HepG2 (cell line): ENCODE measurements at regions not wholly inside any gene's neighbourhood (a gene's known extent, or its start where the extent isn't known, plus 50 kb on each side); places are given as distances from the start of the nearest gene placed in this dataset.

Experiments
- ATAC-seq: fragments of 200-7000 bp; cut with Tn5 transposase; 3 replicates; pipeline ENCODE4 v1.9.1; 2020; ENCODE audit warnings: mild to moderate bottlenecking, moderate library complexity
- BruUV-seq: library from RNA; stranded (reverse); fragments of 400-500 nt; replicated peaks from 2 replicates; lab custom pipeline; 2021; lab: Mats Ljungman, UMichigan
- CTCF ChIA-PET: fragments of 300-600 bp; formaldehyde crosslinking; extraction: SDS; loops from one replicate; lab custom pipeline; 2021; ENCODE audit warnings: low total read pairs, inconsistent platforms, low intra/inter-chr PET ratio; lab: Yijun Ruan, JAX
- POLR2A ChIA-PET: fragments of 350-600 bp; sonication (Branson Sonifier 250); formaldehyde crosslinking; loops from one replicate; lab custom pipeline; 2020; ENCODE audit warnings: antibody characterized with exemption, inconsistent platforms; lab: Yijun Ruan, JAX
- DNase-seq: peaks from one replicate; pipeline ENCODE4 v3.0.0-alpha.2; 2015; ENCODE audit warnings: low spot score
- FAIRE-seq: peaks from 3 replicates; lab custom pipeline; 2011; peaks lifted over from hg19 to GRCh38; lab: Jason Lieb, UNC
- H2AFZ ChIP-seq: one replicate; pipeline ENCODE4 v1.6.1; 2011; ENCODE audit warnings: low read length, inconsistent platforms
- H3K27ac ChIP-seq: fragments of 300-600 bp; 3 replicates; pipeline ENCODE4 v1.8.0; 2011; ENCODE audit warnings: mixed run types, mild to moderate bottlenecking, mixed read lengths, low read length, inconsistent platforms; ENCODE audit not compliant: insufficient read depth; ENCODE audit errors: extremely low read length
- H3K27me3 ChIP-seq, 2 experiments: fragments of 200-600 bp in 1 of 2; 2 replicates in 1 of 2; 3 replicates in 1 of 2; pipeline versions ENCODE4 v1.6.0 to v1.8.0; 2011; ENCODE audit warnings: low read length in 2 of 2, mild to moderate bottlenecking in 2 of 2, moderate library complexity in 2 of 2, inconsistent platforms in 1 of 2; ENCODE audit not compliant: insufficient read depth in 2 of 2, control insufficient read depth in 1 of 2
- H3K36me3 ChIP-seq, 2 experiments: fragments of 200-600 bp in 1 of 2; replicated peaks in 1 of 2; 2 replicates in 1 of 2; 3 replicates in 1 of 2; pipeline versions ENCODE4 v1.5.1 to v1.8.0; 2011; ENCODE audit warnings: low read length in 2 of 2, inconsistent platforms in 1 of 2; ENCODE audit not compliant: insufficient read depth in 2 of 2, control insufficient read depth in 1 of 2
- H3K4me1 ChIP-seq: 2 replicates; pipeline ENCODE4 v1.5.1; 2012; ENCODE audit warnings: low read length, inconsistent platforms; ENCODE audit not compliant: insufficient read depth
- H3K4me2 ChIP-seq: 2 replicates; pipeline ENCODE4 v1.6.0; 2011; ENCODE audit warnings: low read depth, low read length, inconsistent platforms
- H3K4me3 ChIP-seq, 3 experiments: fragments of 200-600 bp in 1 of 3; sonication (generic), shearing (Covaris generic) in 1 of 3; replicated peaks in 1 of 3; 2 replicates each; pipeline ENCODE4 v1.5.1; 2011 to 2016; ENCODE audit warnings: low read length in 3 of 3, inconsistent platforms in 2 of 3, low read depth in 2 of 3, mild to moderate bottlenecking in 2 of 3, control low read depth in 1 of 3, mixed read lengths in 1 of 3; ENCODE audit not compliant: insufficient read depth in 1 of 3
- H3K79me2 ChIP-seq: one replicate; pipeline ENCODE4 v1.6.1; 2011; ENCODE audit warnings: low read length, inconsistent platforms; ENCODE audit not compliant: insufficient read depth
- H3K9ac ChIP-seq: 2 replicates; pipeline ENCODE4 v1.6.0; 2011; ENCODE audit warnings: mild to moderate bottlenecking, low read depth, low read length, inconsistent platforms; ENCODE audit not compliant: insufficient read depth
- H3K9me3 ChIP-seq: 2 replicates; pipeline ENCODE4 v1.5.1; 2012; ENCODE audit warnings: mild to moderate bottlenecking, low read length
- H4K20me1 ChIP-seq: 2 replicates; pipeline ENCODE4 v1.6.0; 2011; ENCODE audit warnings: inconsistent platforms, mild to moderate bottlenecking, low read length, moderate library complexity; ENCODE audit not compliant: insufficient read depth
- AHR ChIP-seq: IDR thresholded peaks from 2 replicates; pipeline ENCODE4 v1.6.1; 2018; ENCODE audit warnings: missing genetic modification reagents, missing compliant biosample characterization
- CC2D1A ChIP-seq: sonication (generic); formaldehyde crosslinking; IDR thresholded peaks from 2 replicates; pipeline ENCODE4 v1.8.1; 2023; ENCODE audit warnings: mild to moderate bottlenecking, missing genetic modification reagents
- DRAP1 ChIP-seq: IDR thresholded peaks from 2 replicates; pipeline ENCODE4 v1.6.1; 2016; ENCODE audit warnings: missing genetic modification reagents, missing compliant biosample characterization
- ELF4 ChIP-seq: sonication (generic); formaldehyde crosslinking; IDR thresholded peaks from 2 replicates; pipeline ENCODE4 v1.5.0; 2020; ENCODE audit warnings: missing genetic modification reagents, mild to moderate bottlenecking, moderate library complexity, borderline replicate concordance
- FOXA1 ChIP-seq, 2 experiments: fragments of 450-650 bp in 1 of 2; sonication (generic) in 1 of 2; formaldehyde crosslinking in 1 of 2; IDR thresholded peaks; 2 replicates each; pipeline versions ENCODE4 v1.4.0 to v1.6.1; 2016 to 2020; ENCODE audit warnings: missing genetic modification reagents in 1 of 2
- FOXA3 ChIP-seq: IDR thresholded peaks from 2 replicates; pipeline ENCODE4 v1.6.1; 2016; ENCODE audit warnings: missing genetic modification reagents, missing compliant biosample characterization
- GZF1 ChIP-seq: sonication (generic); formaldehyde crosslinking; IDR thresholded peaks from 2 replicates; pipeline ENCODE4 v1.5.1; 2020; ENCODE audit warnings: mild to moderate bottlenecking, missing genetic modification reagents
- KAT2B ChIP-seq: fragments of 150-350 bp; IDR thresholded peaks from 2 replicates; pipeline ENCODE4 v1.6.1; 2014; ENCODE audit warnings: low read depth, low read length, borderline replicate concordance
- THAP11 ChIP-seq: IDR thresholded peaks from 2 replicates; pipeline ENCODE4 v1.6.1; 2016; ENCODE audit warnings: missing biosample characterization, missing genetic modification reagents
- THRA ChIP-seq: sonication (generic); formaldehyde crosslinking; IDR thresholded peaks from 2 replicates; pipeline ENCODE4 v1.4.0; 2020; ENCODE audit warnings: missing genetic modification reagents, borderline replicate concordance
- YEATS2 ChIP-seq: sonication (generic); formaldehyde crosslinking; IDR thresholded peaks from 2 replicates; pipeline ENCODE4 v1.4.0; 2020; ENCODE audit warnings: missing genetic modification reagents, borderline replicate concordance
- ZBED4 ChIP-seq: sonication (generic); formaldehyde crosslinking; IDR thresholded peaks from 2 replicates; pipeline ENCODE4 v1.4.0; 2020; ENCODE audit warnings: missing genetic modification reagents, borderline replicate concordance
- ZNF766 ChIP-seq: sonication (generic); formaldehyde crosslinking; IDR thresholded peaks from 2 replicates; pipeline ENCODE4 v1.5.0; 2020; ENCODE audit warnings: missing genetic modification reagents, borderline replicate concordance
- WGBS: methylation state at CpG from one replicate; pipeline ENCODE4 v1.1.6; 2017; ENCODE audit warnings: low lambda C conversion rate; 5-methylcytosine and 5-hydroxymethylcytosine counted together
- in situ Hi-C: cut with HindIII; loops from 2 replicates; pipeline ENCODE4 v1.10.0; 2017; ENCODE audit warnings: low pct_unique_long_range_greater_than_20kb; ENCODE audit not compliant: extremely low pct_ligation_motif_present
- intact Hi-C: fragments of 100-400 bp; cut with micrococcal nuclease; formaldehyde crosslinking; loops from one replicate; pipeline ENCODE4 v1.10.0; 2022; ENCODE audit not compliant: unreplicated experiment

GRCh38 chr1:172746091-172746949, 87.4 kb downstream of the FASLG start:
- DNase-seq, result peak; percentile 66
- CTCF ChIA-PET, result interaction anchor here (2.7 kb wide), 1 partner anchor 456 kb away, joined by 10 read pairs; no protein-coding TSS in a partner anchor
- 5% methylated on average over 3 of the region's 3 CpGs for WGBS
- no peaks in the 10 kb centered on the region for H4K20me1 ChIP-seq
- no peaks in the 10 kb centered on the region for H3K9me3 ChIP-seq
- intact Hi-C loops, result loop anchor here (5.0 to 10.0 kb wide), 4 partner anchors 661 to 1078 kb away; partner anchors contain the start of genes CENPL, DARS2 and KLHL20
- ATAC-seq, result peak; percentile 65
- H3K4me2 ChIP-seq, result peak overlapping the region; percentile 60
- no TSS peak for BruUV-seq
- FAIRE-seq, result peak; percentile 39
- in situ Hi-C loops, result loop anchor here (10.0 to 25.0 kb wide), 2 partner anchors 668 to 1091 kb away; no protein-coding TSS in a partner anchor
- no peak overlapping the region for H3K27ac ChIP-seq
- H3K36me3 ChIP-seq, result no peaks in the 10 kb centered on the region
- H2AFZ ChIP-seq, result no peak overlapping the region
- no peak overlapping the region for H3K9ac ChIP-seq
- H3K27me3 ChIP-seq, result no peaks in the 10 kb centered on the region; a peak in 1 of 5 replicates
- no peaks in the 10 kb centered on the region for H3K79me2 ChIP-seq
- no peak overlapping the region for H3K4me3 ChIP-seq
- POLR2A ChIA-PET, result no interaction called here
- H3K4me1 ChIP-seq, result peaks cover 22% of the 10 kb centered on the region
- TF ChIP-seq ZNF766 (CRISPR knock-in tag) (no peak), GZF1 (CRISPR knock-in tag) (no peak), DRAP1 (CRISPR knock-in tag) (no peak), THAP11 (CRISPR knock-in tag) (no peak), THRA (CRISPR knock-in tag) (peak; percentile 19; the same call in 1 of the 2 replicates), YEATS2 (CRISPR knock-in tag) (no peak), FOXA3 (CRISPR knock-in tag) (peak; percentile 63), FOXA1 (IDR thresholded peaks at IDR 0.05) (no peak), FOXA1 (CRISPR knock-in tag; IDR thresholded peaks at IDR 0.05) (peak; percentile 78), CC2D1A (CRISPR knock-in tag) (no peak), ZBED4 (CRISPR knock-in tag) (no peak), AHR (no peak), ELF4 (no peak), KAT2B (no peak)
